Calu3 (cell line): ENCODE measurements at regions not wholly inside any gene's neighbourhood (a gene's known extent, or its start where the extent isn't known, plus 50 kb on each side); places are given as distances from the start of the nearest gene placed in this dataset.

Source experiments
- BruUV-seq: library from RNA; stranded (reverse); fragments of 400-500 nt; replicated peaks from 2 replicates; lab custom pipeline; 2021; lab: Mats Ljungman, UMichigan
- CTCF ChIA-PET: fragments of 300-600 bp; sonication (Branson Sonifier 250); formaldehyde crosslinking; loops from one replicate; lab custom pipeline; 2022; ENCODE audit warnings: antibody characterized with exemption; lab: Charles Lee
- DNase-seq: peaks from one replicate; pipeline ENCODE4 v3.0.0; 2022
- H3K27ac Mint-ChIP-seq: one replicate; pipeline ENCODE4 v1.8.0; 2022; ENCODE audit warnings: mixed read lengths; ENCODE audit not compliant: unreplicated experiment
- H3K27me3 Mint-ChIP-seq: one replicate; pipeline ENCODE4 v1.8.0; 2022; ENCODE audit warnings: mixed read lengths; ENCODE audit not compliant: unreplicated experiment
- H3K36me3 Mint-ChIP-seq: one replicate; pipeline ENCODE4 v1.8.0; 2022; ENCODE audit warnings: mild to moderate bottlenecking, moderate library complexity, mixed read lengths; ENCODE audit not compliant: insufficient read depth, unreplicated experiment
- H3K4me1 Mint-ChIP-seq: one replicate; pipeline ENCODE4 v1.8.0; 2022; ENCODE audit warnings: mild to moderate bottlenecking, low read depth, mixed read lengths; ENCODE audit not compliant: unreplicated experiment
- H3K4me3 Mint-ChIP-seq: one replicate; pipeline ENCODE4 v1.8.0; 2022; ENCODE audit warnings: mild to moderate bottlenecking, low read depth, moderate library complexity, mixed read lengths; ENCODE audit not compliant: unreplicated experiment
- H3K9me3 Mint-ChIP-seq: one replicate; pipeline ENCODE4 v1.8.0; 2022; ENCODE audit warnings: low read depth, mixed read lengths; ENCODE audit not compliant: unreplicated experiment
- CTCF ChIP-seq: fragments of 200-600 bp; IDR thresholded peaks from one replicate; pipeline ENCODE4 v1.8.0; 2022; ENCODE audit warnings: antibody characterized with exemption; ENCODE audit not compliant: unreplicated experiment
- intact Hi-C: fragments of 100-400 bp; cut with micrococcal nuclease; formaldehyde crosslinking; loops from one replicate; pipeline ENCODE4 v1.10.0; 2022; ENCODE audit not compliant: unreplicated experiment

- no peak overlapping the region for H3K27ac Mint-ChIP-seq
- H3K4me3 Mint-ChIP-seq = no peak overlapping the region
- intact Hi-C loops = no loop called here
- no peak for TF ChIP-seq CTCF
- no peaks in the 10 kb centered on the region for H3K36me3 Mint-ChIP-seq
- H3K4me1 Mint-ChIP-seq = no peaks in the 10 kb centered on the region
- no TSS peak for BruUV-seq
- H3K27me3 Mint-ChIP-seq = no peaks in the 10 kb centered on the region
- CTCF ChIA-PET = no interaction called here
- no peak for DNase-seq
- H3K9me3 Mint-ChIP-seq = peaks cover 14% of the 10 kb centered on the region
Measured at GRCh38 chr11:115737875-115738274, 233.7 kb upstream of the CADM1 start.

- no peak for TF ChIP-seq CTCF
- no TSS peak for BruUV-seq
- peaks cover 6% of the 10 kb centered on the region for H3K9me3 Mint-ChIP-seq
- H3K36me3 Mint-ChIP-seq = no peaks in the 10 kb centered on the region
- no peaks in the 10 kb centered on the region for H3K27me3 Mint-ChIP-seq
- H3K4me3 Mint-ChIP-seq = no peak overlapping the region
- no peak overlapping the region for H3K27ac Mint-ChIP-seq
- H3K4me1 Mint-ChIP-seq = no peaks in the 10 kb centered on the region
- intact Hi-C loops = no loop called here
- DNase-seq = no peak
- CTCF ChIA-PET = no interaction called here
Measured at GRCh38 chr11:115736146-115736545, 231.9 kb upstream of the CADM1 start.

- H3K27me3 Mint-ChIP-seq = no peaks in the 10 kb centered on the region
- H3K27ac Mint-ChIP-seq = no peak overlapping the region
Measured at GRCh38 chr11:115724666-115725065, 220.5 kb upstream of the CADM1 start.

GRCh38 chr11:115722711-115723110 lies 218.5 kb upstream of the CADM1 start:
- Mint-ChIP-seq H3K4me1 (no peaks in the 10 kb centered on the region), H3K9me3 (peaks cover 4% of the 10 kb centered on the region), H3K27ac (no peak overlapping the region), H3K27me3 (no peaks in the 10 kb centered on the region), H3K4me3 (no peak overlapping the region), H3K36me3 (no peaks in the 10 kb centered on the region)
- TF ChIP-seq CTCF = no peak
- CTCF ChIA-PET = no interaction called here
- DNase-seq = no peak
- intact Hi-C loops = loop anchor here (2.0 kb wide), 1 partner anchor 178 kb away; no protein-coding TSS in a partner anchor
- BruUV-seq = no TSS peak

More at GRCh38 chr11:115724666-115725065, 220.5 kb upstream of the CADM1 start:
- TF ChIP-seq CTCF = no peak
- Mint-ChIP-seq H3K9me3 (peaks cover 4% of the 10 kb centered on the region), H3K4me1 (no peaks in the 10 kb centered on the region), H3K4me3 (no peak overlapping the region), H3K36me3 (no peaks in the 10 kb centered on the region)
- CTCF ChIA-PET = no interaction called here
- BruUV-seq = no TSS peak
- no peak for DNase-seq
- intact Hi-C loops = no loop called here
